ENCODE measurements at regions not wholly inside any gene's neighbourhood (a gene's known extent, or its start where the extent isn't known, plus 50 kb on each side); places are given as distances from the start of the nearest gene placed in this dataset.

DNA sequence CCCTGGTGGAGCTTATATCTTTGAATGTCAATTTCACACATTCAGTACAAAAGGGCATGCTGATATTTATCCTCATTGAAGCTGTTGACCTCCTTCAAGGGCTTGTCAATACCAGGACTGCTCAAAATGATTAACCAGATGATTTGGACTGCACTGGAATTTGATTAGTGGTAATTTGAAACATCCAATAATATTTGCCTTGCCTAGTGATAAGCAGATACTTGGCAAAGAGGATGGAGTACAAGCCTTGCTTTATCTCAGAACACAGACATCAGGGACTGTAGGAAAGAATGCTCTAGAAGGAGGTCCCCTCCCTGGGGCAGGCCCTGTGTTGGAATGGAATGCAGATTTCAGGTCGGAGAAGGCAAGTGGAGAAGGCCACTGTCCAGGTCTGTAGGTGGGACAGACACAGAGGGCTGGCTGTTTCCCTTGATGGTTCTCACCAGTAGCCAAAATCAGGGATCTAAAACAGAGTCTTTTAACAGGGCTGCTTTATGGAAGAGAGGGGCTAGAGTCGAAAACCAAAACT is 64.8 kb upstream of the ZNF648 start:
- no peak for DNase-seq

DNA sequence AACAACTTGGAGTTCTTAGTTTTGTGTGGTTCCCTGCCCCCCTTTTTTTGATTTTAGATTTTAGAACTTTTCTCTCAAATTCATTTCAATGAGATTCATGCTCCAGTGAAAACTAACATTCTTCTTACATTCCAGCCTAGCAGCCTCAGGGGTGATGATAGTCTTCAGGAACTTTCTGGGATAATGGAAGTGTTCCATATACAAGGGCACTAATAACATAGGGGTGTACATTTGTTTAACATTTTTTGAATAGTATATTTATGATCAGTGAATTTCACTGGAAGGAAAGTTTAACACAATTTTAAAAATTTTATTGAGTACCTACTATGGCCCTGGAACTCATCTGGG is 61.4 kb upstream of the ZNF648 start:
- Histone ChIP-seq H3K27me3 (no peaks in the 10 kb centered on the region), H3K4me1 (peaks cover 0 to 11% (median 0%) of the 10 kb centered on the region in 12 donors), H3K36me3 (no peaks in the 10 kb centered on the region), H3K9me3 (no peaks in the 10 kb centered on the region), H3K4me3 (no peak overlapping the region), H3K27ac (no peak overlapping the region)
- intact Hi-C loops (cut with DNase I): no loop called here
- DNase-seq (no peak), ATAC-seq (no peak)
- TF ChIP-seq, protein P1, sequence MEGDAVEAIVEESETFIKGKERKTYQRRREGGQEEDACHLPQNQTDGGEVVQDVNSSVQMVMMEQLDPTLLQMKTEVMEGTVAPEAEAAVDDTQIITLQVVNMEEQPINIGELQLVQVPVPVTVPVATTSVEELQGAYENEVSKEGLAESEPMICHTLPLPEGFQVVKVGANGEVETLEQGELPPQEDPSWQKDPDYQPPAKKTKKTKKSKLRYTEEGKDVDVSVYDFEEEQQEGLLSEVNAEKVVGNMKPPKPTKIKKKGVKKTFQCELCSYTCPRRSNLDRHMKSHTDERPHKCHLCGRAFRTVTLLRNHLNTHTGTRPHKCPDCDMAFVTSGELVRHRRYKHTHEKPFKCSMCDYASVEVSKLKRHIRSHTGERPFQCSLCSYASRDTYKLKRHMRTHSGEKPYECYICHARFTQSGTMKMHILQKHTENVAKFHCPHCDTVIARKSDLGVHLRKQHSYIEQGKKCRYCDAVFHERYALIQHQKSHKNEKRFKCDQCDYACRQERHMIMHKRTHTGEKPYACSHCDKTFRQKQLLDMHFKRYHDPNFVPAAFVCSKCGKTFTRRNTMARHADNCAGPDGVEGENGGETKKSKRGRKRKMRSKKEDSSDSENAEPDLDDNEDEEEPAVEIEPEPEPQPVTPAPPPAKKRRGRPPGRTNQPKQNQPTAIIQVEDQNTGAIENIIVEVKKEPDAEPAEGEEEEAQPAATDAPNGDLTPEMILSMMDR (IDR thresholded peaks at IDR 0.05): no peak
- TF ChIP-seq POLR2A (IDR thresholded peaks at IDR 0.05): no peak

More for the DNA sequence above, 64.8 kb upstream of the ZNF648 start:
- no peaks in the 10 kb centered on the region for H3K36me3 ChIP-seq
- no peak overlapping the region for H3K27ac ChIP-seq
- intact Hi-C loops (cut with DNase I): no loop called here
- 61 to 74% (median 66%) methylated on average over 2 of the region's 2 CpGs for WGBS, 4 donors
- ATAC-seq: no peak
- H3K4me1 ChIP-seq: no peaks in the 10 kb centered on the region
- H3K27me3 ChIP-seq: no peaks in the 10 kb centered on the region
- H3K9me3 ChIP-seq: no peaks in the 10 kb centered on the region
- no peak for TF ChIP-seq POLR2A (IDR thresholded peaks at IDR 0.05)
- TF ChIP-seq, protein P1 (IDR thresholded peaks at IDR 0.05): no peak
- H3K4me3 ChIP-seq: no peak overlapping the region

DNA sequence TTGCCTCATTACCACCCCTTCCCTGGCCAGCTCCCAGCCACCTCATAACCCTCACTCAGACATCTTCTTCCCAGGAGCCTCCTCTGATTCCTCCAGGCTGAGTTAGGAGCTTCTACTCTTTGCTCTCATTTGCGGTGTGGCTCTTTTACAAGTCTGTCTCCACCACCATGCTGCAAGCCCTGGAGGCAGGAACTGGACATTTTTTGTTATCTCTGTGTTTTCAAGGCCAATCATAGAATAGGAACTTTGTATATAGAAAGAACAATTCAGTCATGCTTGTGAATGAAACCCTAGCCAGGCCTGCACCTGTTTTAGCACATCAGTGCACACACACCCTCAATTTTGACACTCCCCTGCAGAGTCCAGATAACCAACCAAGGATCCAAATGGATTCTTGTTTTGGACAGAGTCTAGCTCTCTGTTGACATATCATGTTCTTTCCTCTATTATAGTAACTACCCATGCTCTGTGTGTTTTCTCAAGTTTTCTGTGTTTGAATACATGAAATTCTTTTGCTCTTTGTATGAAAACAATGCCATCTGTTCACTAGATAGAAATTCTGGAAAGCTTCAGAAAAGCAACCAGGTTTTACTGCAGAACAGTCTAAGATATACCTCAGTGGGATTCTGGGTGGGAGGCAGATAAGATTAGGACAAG is 60.9 kb upstream of the ZNF648 start:
- intact Hi-C loops (cut with DNase I): no loop called here
- TF ChIP-seq POLR2A (IDR thresholded peaks at IDR 0.05): no peak
- TF ChIP-seq, protein P1 (IDR thresholded peaks at IDR 0.05): no peak
- no peaks in the 10 kb centered on the region for H3K9me3 ChIP-seq
- H3K4me3 ChIP-seq: no peak overlapping the region
- no peak for ATAC-seq
- H3K27ac ChIP-seq: no peak overlapping the region
- no peaks in the 10 kb centered on the region for H3K36me3 ChIP-seq
- DNase-seq: no peak
- WGBS, 4 donors: 83 to 92% (median 89%) methylated on average over 1 of the region's 1 CpG
- H3K4me1 ChIP-seq: peaks cover 0 to 11% (median 0%) of the 10 kb centered on the region in 12 donors
- H3K27me3 ChIP-seq: no peaks in the 10 kb centered on the region

DNA sequence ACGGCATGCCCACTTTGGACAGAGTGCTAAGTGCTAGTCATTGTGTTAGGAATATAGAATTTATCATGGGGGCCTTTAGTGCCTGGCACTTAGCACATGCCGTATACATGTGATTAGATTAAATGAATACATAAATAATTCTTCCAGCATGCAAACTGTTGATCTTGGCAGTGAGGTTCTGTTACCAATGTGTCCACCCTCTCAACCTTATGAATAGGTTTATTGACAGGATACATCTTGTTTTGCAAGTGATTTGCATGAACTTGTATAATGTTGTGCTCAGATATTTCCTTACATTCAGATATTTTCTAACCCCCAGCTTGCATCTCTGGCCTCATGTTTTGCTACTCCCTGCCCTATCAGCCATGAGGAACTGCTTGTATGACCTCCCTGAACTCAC is 60.3 kb upstream of the ZNF648 start:
- ATAC-seq (no peak), DNase-seq (no peak)
- whole genome bisulfite sequencing, 4 donors: 80 to 90% (median 84%) methylated on average over 2 of the region's 2 CpGs
- no peaks in the 10 kb centered on the region for H3K9me3 ChIP-seq
- no peaks in the 10 kb centered on the region for H3K27me3 ChIP-seq
- peaks cover 0 to 11% (median 0%) of the 10 kb centered on the region in 12 donors for H3K4me1 ChIP-seq
- no peaks in the 10 kb centered on the region for H3K36me3 ChIP-seq
- TF ChIP-seq, protein P1 (IDR thresholded peaks at IDR 0.05): no peak
- TF ChIP-seq POLR2A (IDR thresholded peaks at IDR 0.05): no peak
- H3K27ac ChIP-seq: no peak overlapping the region
- H3K4me3 ChIP-seq: no peak overlapping the region
- intact Hi-C loops (cut with DNase I): no loop called here

Measured in heart left ventricle (tissue), 16 donors.